Left renal cortex interstitium (tissue), 4 donors: ENCODE measurements at regions not wholly inside any gene's neighbourhood (a gene's known extent, or its start where the extent isn't known, plus 50 kb on each side); places are given as distances from the start of the nearest gene placed in this dataset.
"Not testable (repeated sequence)": the region's sequence is repeated elsewhere in the genome, so short reads cannot be mapped to it uniquely, and the experiment has no call there.

Source experiments
- DNase-seq, 4 donors: peaks; one replicate each; pipeline ENCODE4 v3.0.0-alpha.2; 2013; ENCODE audit warnings: low read depth in 4 of 4, low spot score in 2 of 4, missing footprints in 1 of 4

- no peak for DNase-seq
Observed at GRCh38 chr11:81342966-81343365, 1390.7 kb downstream of the FAM181B start.

- no peak for DNase-seq
Observed at GRCh38 chr11:81340225-81340624, 1393.4 kb downstream of the FAM181B start.

- DNase-seq, result no peak
Observed at GRCh38 chr11:81339521-81339920, 1394.1 kb downstream of the FAM181B start.

GRCh38 chr11:81337756-81338155 is 1395.9 kb downstream of the FAM181B start:
- DNase-seq, result no peak

GRCh38 chr11:81332276-81332675 is 1401.4 kb downstream of the FAM181B start:
- DNase-seq, result peak in 1 of 4 donors; percentile 7

- peak in 1 of 4 donors; percentile 24 for DNase-seq
Observed at GRCh38 chr11:81331611-81332235, 1401.9 kb downstream of the FAM181B start.

GRCh38 chr11:81331088-81331487 is 1402.6 kb downstream of the FAM181B start:
- no peak for DNase-seq

- DNase-seq, result no peak
Observed at GRCh38 chr11:81303038-81303664, 1430.5 kb downstream of the FAM181B start.

- no peak for DNase-seq
Observed at GRCh38 chr11:81301166-81301830, 1432.4 kb downstream of the FAM181B start.

GRCh38 chr11:81286959-81287358 is 1446.7 kb downstream of the FAM181B start:
- no peak for DNase-seq

- DNase-seq, result no peak
Observed at GRCh38 chr11:81286550-81286949, 1447.1 kb downstream of the FAM181B start.

- not testable (repeated sequence) for DNase-seq
Observed at GRCh38 chr11:81280228-81280627, 1453.4 kb downstream of the FAM181B start.

- no peak for DNase-seq
Observed at GRCh38 chr11:81278991-81279390, 1454.7 kb downstream of the FAM181B start.

GRCh38 chr11:81270686-81271085 is 1463.0 kb downstream of the FAM181B start:
- DNase-seq, result no peak

GRCh38 chr11:81267246-81267645 is 1466.4 kb downstream of the FAM181B start:
- no peak for DNase-seq

GRCh38 chr11:81259471-81259870 is 1474.2 kb downstream of the FAM181B start:
- no peak for DNase-seq

- no peak for DNase-seq
Observed at GRCh38 chr11:81255895-81256294, 1477.8 kb downstream of the FAM181B start.

GRCh38 chr11:81253244-81253643 is 1480.4 kb downstream of the FAM181B start:
- no peak for DNase-seq

- no peak for DNase-seq
Observed at GRCh38 chr11:81246941-81247340, 1486.7 kb downstream of the FAM181B start.

GRCh38 chr11:81245791-81246190 is 1487.9 kb downstream of the FAM181B start:
- no peak for DNase-seq

GRCh38 chr11:81241672-81242275 is 1491.9 kb downstream of the FAM181B start:
- DNase-seq, result no peak

- DNase-seq, result peak in 3 of 4 donors; percentile 28 to 80 (median 57)
Observed at GRCh38 chr11:81237139-81237538, 1496.5 kb downstream of the FAM181B start.
